Psoas muscle (tissue), 7 donors: ENCODE measurements at regions not wholly inside any gene's neighbourhood (a gene's known extent, or its start where the extent isn't known, plus 50 kb on each side); places are given as distances from the start of the nearest gene placed in this dataset.

Experiments used
- ATAC-seq, 4 donors: fragments of 200-7000 bp; cut with Tn5 transposase; one replicate each; pipeline ENCODE4 v1.9.1; 2020; ENCODE audit warnings: moderate library complexity in 3 of 4, mild to moderate bottlenecking in 2 of 4
- DNase-seq, 2 donors: peaks; one replicate each; pipeline ENCODE4 v3.0.0-alpha.2; 2020
- H3K27ac ChIP-seq: fragments of 200-600 bp; one replicate; pipeline ENCODE4 v1.8.0; 2022
- H3K27me3 ChIP-seq, 3 donors: fragments of 200-600 bp in 1 of 3; one replicate each; pipeline versions ENCODE4 v1.6.1 to v1.8.0; 2013 to 2022; ENCODE audit warnings: low read length in 2 of 3, mild to moderate bottlenecking in 2 of 3, moderate library complexity in 1 of 3; ENCODE audit not compliant: insufficient read depth in 3 of 3
- H3K36me3 ChIP-seq, 2 donors: fragments of 200-600 bp in 1 of 2; one replicate each; pipeline versions ENCODE4 v1.6.1 to v1.8.0; 2013 to 2022; ENCODE audit warnings: low read depth in 1 of 2, mild to moderate bottlenecking in 1 of 2, moderate library complexity in 1 of 2; ENCODE audit not compliant: insufficient read depth in 1 of 2
- H3K4me1 ChIP-seq: fragments of 200-600 bp; one replicate; pipeline ENCODE4 v1.8.0; 2022
- H3K4me3 ChIP-seq: fragments of 200-600 bp; one replicate; pipeline ENCODE4 v1.8.0; 2022; ENCODE audit warnings: mild to moderate bottlenecking
- H3K9me3 ChIP-seq: fragments of 200-600 bp; one replicate; pipeline ENCODE4 v1.8.0; 2022
- CTCF ChIP-seq: fragments of 200-600 bp; IDR thresholded peaks from one replicate; pipeline ENCODE4 v1.8.0; 2022; ENCODE audit warnings: antibody characterized with exemption
- WGBS, 3 donors: extraction: QIAGEN DNeasy Blood & Tissue Kit; methylation state at CpG; one replicate each; pipeline versions ENCODE4 v1.1.6 to v1.1.7; 2013; 5-methylcytosine and 5-hydroxymethylcytosine counted together
- intact Hi-C, 2 donors: fragments of 100-400 bp; cut with DNase I; formaldehyde crosslinking; loops; one replicate each; pipeline versions ENCODE4 v1.11.0 to v1.14.2; 2022
- donor health status: healthy with polysubstance abuse.
- donor health status: DM: no; HTN: no; CAD: no; lungs with moderate emphysema.
- donor health status: Bipolar disorder and iron deficiency.
- donor health status: healthy.
- donor health status: DM: yes; HTN: yes; CAD: no.
- donor health status: DM: no; HTN: no; CAD: no.
- donor health status: DM: yes; HTN: yes; CAD: no.

DNA sequence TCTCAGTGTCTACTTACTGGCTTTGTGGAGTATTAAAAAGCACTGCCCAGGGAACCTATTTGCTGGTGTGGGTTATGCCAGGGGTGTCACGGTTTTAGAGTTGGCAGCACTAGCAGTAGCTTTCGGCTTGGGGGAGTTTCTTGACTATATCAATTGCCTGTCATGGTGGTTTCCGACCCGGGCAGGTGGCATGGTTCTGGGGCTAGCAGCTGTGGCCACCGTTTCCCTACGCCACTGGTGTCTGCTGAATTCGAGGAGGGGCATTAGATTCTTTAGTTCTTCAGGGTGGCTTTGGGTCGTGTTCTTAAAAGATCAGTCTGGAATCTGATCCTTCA, 55.6 kb upstream of the FOXC1 start:
- WGBS, 3 donors: 26 to 36% (median 32%) methylated on average over 8 of the region's 8 CpGs
- DNase-seq: no peak
- H3K36me3 ChIP-seq: no peaks in the 10 kb centered on the region
- peak; percentile 3 for TF ChIP-seq CTCF
- no peaks in the 10 kb centered on the region for H3K9me3 ChIP-seq
- no peak for ATAC-seq
- intact Hi-C loops: loop anchor here in 1 of 2 donors (2.0 kb wide), 1 partner anchor 29 kb away; no protein-coding TSS in a partner anchor
- H3K4me1 ChIP-seq: no peaks in the 10 kb centered on the region
- peak overlapping the region; percentile 71 for H3K27ac ChIP-seq
- peaks cover 0 to 5% (median 0%) of the 10 kb centered on the region in 3 donors for H3K27me3 ChIP-seq
- H3K4me3 ChIP-seq: peak overlapping the region; percentile 82

DNA sequence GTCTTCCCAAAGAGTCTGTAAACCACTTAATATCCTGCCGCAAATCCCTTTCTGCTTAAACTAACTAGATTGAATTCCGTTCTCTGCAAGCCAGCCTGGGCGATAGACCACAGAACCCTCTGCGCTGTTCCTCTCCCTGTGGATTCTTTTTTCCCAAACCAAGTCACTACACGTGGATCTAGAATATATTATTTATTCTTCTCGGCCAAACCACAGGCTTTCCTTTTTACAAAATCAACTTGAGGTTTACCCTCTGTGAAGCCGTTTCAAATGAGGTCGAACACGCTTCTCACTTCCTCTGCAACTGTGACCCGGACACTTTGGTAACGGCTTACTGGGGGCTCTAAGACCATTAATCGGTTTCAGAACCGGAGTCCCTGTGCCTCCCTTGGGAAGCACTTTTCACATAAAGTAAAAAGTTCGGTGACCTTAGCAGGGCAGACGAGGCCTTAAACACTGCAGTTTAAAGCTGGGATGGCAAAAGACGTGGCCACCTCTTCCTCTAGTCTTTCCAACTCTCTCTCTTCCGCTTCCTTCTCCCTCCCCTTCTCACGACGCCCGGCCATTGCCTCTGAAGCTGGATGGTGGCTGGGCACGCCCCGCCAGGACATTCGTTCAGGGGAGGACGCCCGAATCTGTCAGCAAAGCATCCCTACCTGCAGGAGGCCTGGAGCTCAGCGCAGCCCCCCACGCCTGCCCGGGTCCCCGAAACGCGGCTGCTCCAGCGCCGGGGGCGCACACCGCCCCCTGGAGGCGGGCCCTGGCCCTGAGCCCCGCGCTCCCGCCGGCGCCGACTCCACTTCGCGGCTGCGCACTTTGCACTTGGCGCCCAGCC, 55.0 kb upstream of the FOXC1 start:
- peak overlapping the region; percentile 71 for H3K27ac ChIP-seq
- peak overlapping the region; percentile 82 for H3K4me3 ChIP-seq
- intact Hi-C loops: loop anchor here in 1 of 2 donors (2.0 kb wide), 1 partner anchor 30 kb away; no protein-coding TSS in a partner anchor
- H3K4me1 ChIP-seq: no peaks in the 10 kb centered on the region
- peaks cover 0 to 5% (median 0%) of the 10 kb centered on the region in 3 donors for H3K27me3 ChIP-seq
- DNase-seq (peak; percentile 84 to 90), ATAC-seq (peak; percentile 80 to 90 (median 84))
- no peaks in the 10 kb centered on the region for H3K9me3 ChIP-seq
- H3K36me3 ChIP-seq: no peaks in the 10 kb centered on the region
- TF ChIP-seq CTCF: peak; percentile 81
- WGBS, 3 donors: 7 to 11% (median 7%) methylated on average over 46 of the region's 46 CpGs

- DNase-seq (no peak), ATAC-seq (peak in 1 of 4 donors; percentile 23)
- no peak overlapping the region for H3K27ac ChIP-seq
- no peak overlapping the region for H3K4me3 ChIP-seq
- intact Hi-C loops: no loop called here
- no peak for TF ChIP-seq CTCF
- H3K27me3 ChIP-seq: peaks cover 0 to 5% (median 0%) of the 10 kb centered on the region in 3 donors
- H3K36me3 ChIP-seq: no peaks in the 10 kb centered on the region
- no peaks in the 10 kb centered on the region for H3K9me3 ChIP-seq
- H3K4me1 ChIP-seq: no peaks in the 10 kb centered on the region
- WGBS, 3 donors: 57 to 70% (median 66%) methylated on average over 11 of the region's 11 CpGs
Observed at GRCh38 chr6:1558388-1558787, 51.3 kb upstream of the FOXC1 start.
